Left colon (tissue), 2 donors: ENCODE measurements at regions not wholly inside any gene's neighbourhood (a gene's known extent, or its start where the extent isn't known, plus 50 kb on each side); places are given as distances from the start of the nearest gene placed in this dataset.
A peak's percentile ranks its signal among the peaks of the same experiment; 100 is the strongest.

Experiments
- ATAC-seq: fragments of 200-7000 bp; cut with Tn5 transposase; one replicate; pipeline ENCODE4 v1.9.1; 2020; ENCODE audit warnings: mild to moderate bottlenecking, moderate library complexity
- DNase-seq, 2 donors: peaks; one replicate each; pipeline ENCODE4 v3.0.0-alpha.2; 2020
- intact Hi-C, 2 donors: fragments of 100-400 bp; cut with DNase I in 1 of 2; cut with micrococcal nuclease in 1 of 2; formaldehyde crosslinking; loops; one replicate each; pipeline versions ENCODE4 v1.11.2 to v1.14.0; 2022; cut with DNase I, micrococcal nuclease
- donor health status: DM: no; HTN: no; CAD: no.
- donor health status: DM: yes; HTN: yes; CAD: no.

GRCh38 chr2:43082903-43083677, 143.3 kb downstream of the ZFP36L2 start:
- ATAC-seq (no peak), DNase-seq (no peak)
- intact Hi-C loops = no loop called here

GRCh38 chr2:43082111-43082894, 144.1 kb downstream of the ZFP36L2 start:
- intact Hi-C loops = no loop called here
- ATAC-seq = peak; percentile 15
- DNase-seq = no peak

GRCh38 chr2:43081131-43081765, 145.2 kb downstream of the ZFP36L2 start:
- no peak for ATAC-seq

GRCh38 chr2:43080571-43081021, 145.8 kb downstream of the ZFP36L2 start:
- DNase-seq (no peak), ATAC-seq (no peak)
- intact Hi-C loops = no loop called here

More at GRCh38 chr2:43081131-43081765, 145.2 kb downstream of the ZFP36L2 start:
- intact Hi-C loops = no loop called here
- no peak for DNase-seq

DNA sequence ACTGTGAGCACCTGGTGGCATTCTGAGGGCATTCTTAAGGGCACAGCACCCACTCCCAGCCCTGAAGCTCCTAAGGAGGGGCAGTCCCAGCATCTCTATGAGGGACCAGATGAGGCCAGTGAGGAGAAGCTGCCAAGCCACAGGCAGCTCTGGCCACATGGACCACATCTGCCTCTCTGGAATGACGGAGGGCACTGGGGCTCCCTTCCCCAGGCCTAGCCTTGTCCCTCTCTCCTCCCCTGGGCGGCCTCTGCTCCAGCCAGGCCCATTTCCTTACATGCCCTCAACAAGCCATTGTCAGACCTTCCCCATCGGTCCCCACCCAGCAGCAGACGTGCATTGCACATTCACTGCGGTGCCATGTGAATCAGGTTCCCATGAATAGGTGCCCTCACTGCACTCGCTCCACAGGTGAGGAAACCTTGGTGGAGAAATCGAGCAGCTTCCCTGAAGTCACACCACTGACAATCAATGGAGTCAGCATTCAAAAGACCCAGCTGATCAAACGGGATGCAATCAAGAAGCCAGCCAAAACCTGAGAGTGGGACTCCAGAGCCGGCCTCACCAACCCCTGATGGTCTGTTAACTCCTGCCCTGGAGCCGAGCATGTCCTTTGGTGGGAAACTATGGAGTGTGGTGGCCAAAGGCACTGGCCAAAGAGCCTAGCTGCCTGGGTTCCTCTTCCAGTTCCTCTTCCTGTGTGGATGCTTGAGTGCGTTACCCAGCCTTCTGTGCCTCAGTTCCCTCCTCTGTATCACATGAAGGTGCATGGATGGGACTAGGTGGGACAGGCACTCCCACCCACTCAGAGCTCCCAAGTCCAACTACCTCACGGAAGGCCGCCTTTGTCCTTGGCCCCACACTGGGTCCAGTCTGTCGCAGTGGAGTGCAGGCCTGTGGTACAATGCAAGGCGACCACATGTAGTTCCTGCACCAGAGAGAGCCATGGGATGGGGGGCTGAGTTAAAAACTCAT, 147.3 kb downstream of the ZFP36L2 start:
- intact Hi-C loops = no loop called here
- DNase-seq (no peak), ATAC-seq (no peak)

DNA sequence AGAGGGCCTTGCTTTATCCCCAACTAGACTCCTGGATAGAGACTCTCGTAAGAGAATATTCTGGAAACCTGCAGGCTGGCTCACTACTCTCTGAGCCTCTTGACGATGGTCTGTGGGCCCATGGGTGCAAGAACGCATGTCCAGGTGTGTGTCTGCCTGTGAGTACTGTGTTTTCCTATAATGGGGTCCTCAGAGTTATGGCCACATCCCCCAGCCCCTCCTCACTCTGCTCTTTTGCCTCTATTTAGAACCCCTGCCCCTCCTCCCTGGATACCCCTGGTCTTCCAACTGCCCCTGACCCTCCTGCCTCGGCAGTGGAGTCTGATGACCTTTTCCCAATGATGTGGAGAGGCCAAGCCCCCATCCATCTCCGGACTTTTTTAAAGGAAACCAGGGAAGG, 148.1 kb downstream of the ZFP36L2 start:
- ATAC-seq (no peak), DNase-seq (no peak)
- intact Hi-C loops = no loop called here

DNA sequence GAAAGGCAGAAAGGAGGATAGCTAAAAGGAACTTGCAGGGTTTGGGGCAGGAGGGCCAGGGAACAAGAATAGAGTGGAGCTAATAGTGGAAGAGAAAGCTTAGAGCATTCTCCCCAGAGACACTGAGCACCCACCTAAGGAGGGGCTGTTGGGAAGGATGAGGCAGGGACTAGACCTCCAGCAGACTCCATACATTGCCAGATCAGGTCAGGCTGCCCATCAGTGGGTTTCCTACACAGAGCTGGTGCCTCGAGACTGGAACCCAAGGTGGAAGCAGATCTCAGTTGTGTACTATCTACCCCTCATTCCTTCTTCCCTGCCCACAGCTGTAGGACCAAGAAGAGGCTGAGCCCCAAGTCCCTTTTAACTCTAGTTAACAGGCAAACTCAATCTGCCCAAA, 148.5 kb downstream of the ZFP36L2 start:
- no peak for DNase-seq
- intact Hi-C loops = no loop called here
- ATAC-seq = no peak

DNA sequence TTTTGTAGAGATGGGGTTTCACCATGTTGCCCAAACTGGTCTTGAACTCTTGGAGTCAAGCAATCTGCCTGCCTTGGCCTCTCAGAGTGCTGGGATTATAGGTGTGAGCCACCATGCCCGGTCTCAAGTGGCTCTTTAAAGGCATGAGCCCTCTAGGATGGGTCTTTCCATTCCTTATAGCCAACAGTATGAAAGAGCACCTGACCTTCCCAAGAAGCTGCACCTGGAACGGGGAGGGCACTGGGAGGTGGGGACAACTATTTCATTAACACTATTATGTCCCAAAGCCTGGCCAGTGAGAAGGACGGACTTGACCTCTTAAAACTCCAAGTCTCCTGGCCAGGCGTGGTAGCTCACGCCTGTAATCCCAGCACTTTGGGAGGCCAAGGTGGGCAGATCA, 149.7 kb downstream of the ZFP36L2 start:
- intact Hi-C loops = no loop called here
- DNase-seq = no peak
- no peak for ATAC-seq

DNA sequence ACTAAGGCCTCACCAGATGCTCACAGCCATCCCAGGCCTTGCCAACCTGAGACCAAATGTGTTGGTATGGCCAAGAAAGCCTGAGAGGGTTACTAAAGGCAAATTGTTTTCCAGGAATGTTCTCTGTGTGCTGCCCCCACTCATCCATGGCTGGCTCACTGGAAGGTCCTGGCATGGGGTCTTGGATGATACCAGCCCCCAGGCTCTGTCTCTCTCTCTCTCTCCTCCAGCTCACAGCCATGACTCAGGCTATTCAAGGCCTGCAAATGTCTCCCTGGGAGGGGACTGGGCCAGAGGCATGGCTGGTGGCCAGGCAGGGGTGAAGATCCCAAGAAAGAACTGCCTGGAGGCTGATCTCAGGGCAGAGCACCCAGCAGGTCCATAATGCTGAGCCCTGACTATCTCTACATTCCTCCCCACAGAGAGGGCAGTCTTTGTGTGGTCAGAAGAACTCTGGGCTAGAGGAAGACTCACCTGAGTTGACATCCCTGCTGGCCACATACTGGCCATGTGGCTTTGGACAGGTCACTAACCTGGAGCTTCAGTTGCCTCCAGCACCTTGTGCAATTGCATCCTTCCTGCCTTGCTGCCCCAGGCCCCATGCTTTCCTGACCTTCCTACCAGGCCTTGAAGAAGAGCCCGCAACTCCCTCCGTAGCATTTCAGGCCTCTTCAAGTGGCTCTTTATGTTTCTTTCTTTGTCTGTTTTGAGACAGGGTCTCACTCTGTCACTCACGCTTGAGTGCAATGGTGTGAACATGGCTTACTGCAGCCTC, 150.4 kb downstream of the ZFP36L2 start:
- no peak for DNase-seq
- intact Hi-C loops = no loop called here
- ATAC-seq = no peak

GRCh38 chr2:43075054-43075593, 151.3 kb downstream of the ZFP36L2 start:
- intact Hi-C loops = no loop called here
- DNase-seq (peak in 1 of 2 donors; percentile 60), ATAC-seq (peak; percentile 26)

- ATAC-seq (no peak), DNase-seq (no peak)
- intact Hi-C loops = no loop called here
Measured at GRCh38 chr2:43074592-43075053, 151.8 kb downstream of the ZFP36L2 start.

DNA sequence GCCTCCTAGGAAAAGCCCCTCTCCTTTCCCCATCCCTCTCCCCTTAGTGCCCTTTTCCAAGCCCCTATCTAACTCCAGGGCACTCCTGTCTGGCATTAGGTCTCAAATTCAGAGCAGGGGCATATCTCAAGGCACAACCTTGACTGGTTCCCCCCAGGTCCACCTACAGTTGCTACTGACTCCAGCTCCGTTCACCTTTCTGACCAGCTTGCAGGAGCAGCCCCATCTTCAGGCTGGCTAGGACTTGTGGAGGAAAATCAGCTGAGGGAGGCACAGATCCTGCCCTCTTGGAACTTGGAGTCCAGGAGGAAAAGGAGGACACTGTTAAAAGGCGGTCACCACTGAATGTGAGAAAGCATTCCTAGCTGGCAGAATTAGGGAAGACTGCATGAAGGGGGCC, 152.4 kb downstream of the ZFP36L2 start:
- intact Hi-C loops = no loop called here
- ATAC-seq = no peak
- no peak for DNase-seq

DNA sequence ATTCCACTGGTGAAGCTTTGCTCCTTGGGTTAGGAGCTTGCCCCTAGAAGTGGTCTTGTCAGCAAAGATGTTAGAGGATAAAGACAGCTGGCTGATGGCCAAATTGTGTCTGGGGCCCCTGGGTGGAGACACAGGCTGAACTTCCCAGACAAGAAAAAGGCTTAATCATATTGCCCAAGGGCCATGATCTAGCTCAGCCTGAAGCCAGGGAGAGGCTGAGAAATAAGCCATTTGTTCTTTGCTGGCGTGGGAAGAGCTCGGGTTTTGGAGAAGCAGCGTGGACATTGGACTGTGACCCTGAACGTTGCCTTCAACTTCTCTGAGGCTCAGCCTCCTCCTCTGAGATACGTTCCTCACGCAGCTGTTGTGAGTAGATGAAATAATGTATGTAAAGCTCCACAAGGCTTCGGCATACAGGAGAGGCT, 153.0 kb downstream of the ZFP36L2 start:
- ATAC-seq = no peak
- DNase-seq = no peak
- intact Hi-C loops = no loop called here

- intact Hi-C loops = no loop called here
- ATAC-seq = no peak
- DNase-seq = no peak
Measured at GRCh38 chr2:43071599-43072550, 154.5 kb downstream of the ZFP36L2 start.

DNA sequence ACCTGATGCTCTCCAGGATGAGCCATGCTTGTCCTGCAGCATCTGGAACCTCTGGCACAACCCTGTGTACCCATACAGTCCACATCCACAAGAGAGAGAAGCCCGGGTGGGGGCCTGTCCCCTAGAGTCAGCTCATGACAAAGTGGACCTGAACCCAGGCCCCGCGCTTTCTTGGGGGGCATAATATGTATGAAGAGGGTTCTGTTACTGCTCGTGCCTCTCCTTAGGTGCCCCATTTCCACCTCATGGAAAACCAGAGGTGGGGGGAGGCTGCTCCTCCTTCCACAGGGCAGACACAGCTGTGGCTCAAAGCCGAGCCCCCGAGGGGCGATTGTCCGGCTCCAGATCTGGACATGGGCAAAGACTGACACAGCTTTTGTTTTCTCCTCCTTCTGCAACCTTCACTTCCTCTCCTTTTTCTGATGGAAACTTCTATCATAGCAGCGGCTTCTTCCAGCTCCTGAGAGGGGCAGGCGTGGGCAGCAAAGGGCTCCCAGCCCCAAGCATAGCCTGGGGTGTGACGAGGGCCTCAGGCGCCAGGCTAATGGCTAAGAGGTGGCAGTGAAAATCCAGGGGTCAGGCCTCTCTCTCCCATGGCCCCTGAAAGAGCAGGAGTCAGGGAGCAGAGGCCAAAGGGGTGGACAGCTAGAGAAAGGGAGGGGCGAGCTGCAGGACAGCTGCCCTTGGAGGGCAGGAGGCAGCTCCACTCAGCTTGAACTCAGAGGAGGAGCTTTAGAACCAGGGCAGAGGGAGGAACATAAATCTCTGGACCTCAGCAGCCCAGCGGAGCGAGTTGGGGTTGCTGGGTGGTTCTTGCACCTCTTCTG, 155.5 kb downstream of the ZFP36L2 start:
- DNase-seq = no peak
- peak; percentile 13 for ATAC-seq
- intact Hi-C loops = no loop called here

DNA sequence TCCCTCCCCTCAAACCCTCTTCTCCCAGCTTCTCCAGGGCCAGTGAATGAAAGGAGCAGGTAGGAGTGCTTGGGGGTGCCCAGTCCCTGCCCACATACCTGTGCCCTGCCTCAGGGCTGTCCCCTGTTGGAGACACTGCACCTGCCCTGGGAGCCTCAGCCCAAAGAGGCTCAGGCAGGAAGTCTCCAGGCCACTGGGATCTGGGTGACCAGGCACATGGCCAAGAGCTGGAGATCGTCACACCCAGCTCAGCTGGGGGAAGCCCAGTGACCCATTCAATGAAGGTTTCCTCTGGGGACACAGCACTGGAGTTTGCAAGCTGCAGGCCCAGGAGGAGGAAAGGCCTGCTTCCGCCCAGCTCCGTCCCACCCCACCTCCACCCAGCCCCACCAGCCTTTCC, 156.4 kb downstream of the ZFP36L2 start:
- intact Hi-C loops = no loop called here
- ATAC-seq (peak; percentile 82), DNase-seq (peak in 1 of 2 donors; percentile 50)
